ENCODE measurements at regions not wholly inside any gene's neighbourhood (a gene's known extent, or its start where the extent isn't known, plus 50 kb on each side); places are given as distances from the start of the nearest gene placed in this dataset.
A peak's percentile ranks its signal among the peaks of the same experiment; 100 is the strongest.

- TF ChIP-seq GATA3 (IDR thresholded peaks at IDR 0.05; ENCODE audit: low read depth, low read length) = no peak
- no peak for TF ChIP-seq GATA2 (IDR thresholded peaks at IDR 0.05; ENCODE audit: low read depth, low read length)
Observed at GRCh38 chr9:78663369-78663768, 366.4 kb downstream of the PSAT1 start.

GRCh38 chr9:78664370-78664769, 367.4 kb downstream of the PSAT1 start:
- TF ChIP-seq GATA3 (IDR thresholded peaks at IDR 0.05; ENCODE audit: low read depth, low read length) (no peak), GATA2 (IDR thresholded peaks at IDR 0.05; ENCODE audit: low read depth, low read length) (no peak)

GRCh38 chr9:78666818-78667414, 370.0 kb downstream of the PSAT1 start:
- TF ChIP-seq GATA2 (IDR thresholded peaks at IDR 0.05; ENCODE audit: low read depth, low read length) (no peak), GATA3 (IDR thresholded peaks at IDR 0.05; ENCODE audit: low read depth, low read length) (no peak)

DNA sequence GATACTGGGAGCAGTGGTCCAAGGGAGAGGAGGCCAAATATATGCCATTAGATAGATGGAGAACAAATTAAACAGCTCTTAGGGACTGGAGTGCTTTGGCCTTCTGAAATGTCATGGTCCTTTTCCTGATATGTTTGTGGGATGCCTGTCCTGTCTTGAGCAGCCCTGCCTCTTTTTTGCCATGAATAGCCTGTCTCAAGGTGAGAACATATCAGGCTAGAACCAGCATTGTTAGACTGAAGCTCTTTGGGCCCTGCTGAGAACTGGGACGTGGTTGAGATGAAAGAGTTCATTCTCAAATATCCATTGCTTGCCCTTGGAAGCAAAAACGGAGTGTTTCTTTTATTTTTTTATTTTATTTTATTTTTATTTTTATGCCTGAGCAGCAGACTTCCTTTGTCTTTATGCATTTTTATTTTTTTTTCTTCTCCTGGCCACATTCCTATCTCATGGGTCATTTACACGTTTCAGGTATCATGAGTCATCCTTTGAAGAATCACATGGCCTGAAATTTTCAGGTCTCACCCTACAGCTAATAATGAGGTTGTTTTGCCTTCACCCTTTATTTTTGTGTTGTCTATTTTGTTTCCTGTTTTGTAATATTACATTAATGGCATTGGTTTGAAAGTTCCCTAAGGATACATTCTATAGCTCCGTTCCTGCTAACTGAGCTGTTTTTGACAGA, 371.4 kb downstream of the PSAT1 start:
- no peak for TF ChIP-seq GATA3 (IDR thresholded peaks at IDR 0.05; ENCODE audit: low read depth, low read length)
- TF ChIP-seq GATA2 (IDR thresholded peaks at IDR 0.05; ENCODE audit: low read depth, low read length) = no peak

DNA sequence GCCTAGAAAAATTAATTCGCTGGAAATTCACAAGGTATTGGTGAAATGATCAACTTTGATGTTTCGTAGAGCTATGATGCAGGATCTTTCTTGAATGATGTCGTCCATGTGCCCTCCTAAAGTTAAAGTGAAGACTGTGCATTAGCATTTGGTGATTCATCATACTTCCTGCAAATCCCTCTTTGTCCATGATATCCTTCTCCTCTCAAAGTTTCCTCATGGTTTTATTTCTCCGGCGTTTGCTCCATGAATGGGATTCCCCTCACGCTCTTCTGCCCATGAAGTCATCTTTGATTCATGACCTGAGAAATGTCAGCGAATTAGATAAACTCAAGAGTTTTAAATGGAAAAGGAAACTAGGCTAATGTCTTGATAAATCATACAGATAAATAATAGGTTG, 372.7 kb downstream of the PSAT1 start:
- TF ChIP-seq GATA2 (IDR thresholded peaks at IDR 0.05; ENCODE audit: low read depth, low read length) (no peak), GATA3 (IDR thresholded peaks at IDR 0.05; ENCODE audit: low read depth, low read length) (no peak)

GRCh38 chr9:78671785-78672184, 374.9 kb downstream of the PSAT1 start:
- peak; percentile 8; the same call in 1 of the 2 replicates for TF ChIP-seq GATA2 (IDR thresholded peaks at IDR 0.05; ENCODE audit: low read depth, low read length)
- TF ChIP-seq GATA3 (IDR thresholded peaks at IDR 0.05; ENCODE audit: low read depth, low read length) = no peak

DNA sequence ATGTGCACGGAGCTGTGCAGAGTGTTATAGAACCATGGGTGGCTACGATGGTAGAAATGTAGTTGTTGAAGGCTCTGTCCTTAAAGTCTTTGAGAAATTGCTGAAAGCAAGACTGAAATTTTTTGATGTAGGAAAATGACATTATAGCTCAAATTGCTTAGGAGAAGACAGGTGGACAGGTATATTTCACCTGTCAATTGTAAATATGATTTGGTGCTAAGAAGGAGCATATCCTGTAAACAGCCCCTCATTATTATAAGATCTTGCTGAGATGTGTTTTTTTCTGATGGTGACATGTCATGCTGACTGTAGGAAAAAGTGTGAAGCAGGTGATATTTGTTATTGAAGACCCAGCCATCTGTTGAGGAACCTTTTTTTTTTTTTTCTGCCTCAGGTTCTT, 377.9 kb downstream of the PSAT1 start:
- TF ChIP-seq GATA3 (IDR thresholded peaks at IDR 0.05; ENCODE audit: low read depth, low read length) (no peak), GATA2 (IDR thresholded peaks at IDR 0.05; ENCODE audit: low read depth, low read length) (no peak)

- TF ChIP-seq GATA2 (IDR thresholded peaks at IDR 0.05; ENCODE audit: low read depth, low read length) (no peak), GATA3 (IDR thresholded peaks at IDR 0.05; ENCODE audit: low read depth, low read length) (no peak)
Observed at GRCh38 chr9:78676009-78676408, 379.1 kb downstream of the PSAT1 start.

DNA sequence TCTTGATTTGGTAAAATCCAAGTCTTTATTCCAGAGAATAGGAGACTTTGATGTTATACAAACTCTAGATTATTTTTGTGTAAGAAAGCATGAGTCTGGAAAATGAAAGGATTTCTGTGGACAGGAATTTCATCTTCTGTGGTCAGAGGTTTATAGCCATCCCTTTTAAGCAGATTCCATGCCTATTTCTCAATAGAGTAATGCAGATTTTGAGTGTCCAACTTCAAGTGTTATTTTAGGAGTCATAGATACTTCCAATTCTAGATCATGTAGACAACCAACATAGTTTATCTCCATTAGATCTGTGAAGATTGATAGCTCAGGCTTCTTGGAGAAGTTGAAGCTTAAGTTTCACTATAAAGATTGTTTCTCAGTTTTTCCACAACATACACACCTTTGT, 379.7 kb downstream of the PSAT1 start:
- TF ChIP-seq GATA2 (IDR thresholded peaks at IDR 0.05; ENCODE audit: low read depth, low read length) = no peak
- TF ChIP-seq GATA3 (IDR thresholded peaks at IDR 0.05; ENCODE audit: low read depth, low read length) = no peak

- TF ChIP-seq GATA2 (IDR thresholded peaks at IDR 0.05; ENCODE audit: low read depth, low read length) = no peak
- TF ChIP-seq GATA3 (IDR thresholded peaks at IDR 0.05; ENCODE audit: low read depth, low read length) = no peak
Observed at GRCh38 chr9:78677326-78677725, 380.4 kb downstream of the PSAT1 start.

DNA sequence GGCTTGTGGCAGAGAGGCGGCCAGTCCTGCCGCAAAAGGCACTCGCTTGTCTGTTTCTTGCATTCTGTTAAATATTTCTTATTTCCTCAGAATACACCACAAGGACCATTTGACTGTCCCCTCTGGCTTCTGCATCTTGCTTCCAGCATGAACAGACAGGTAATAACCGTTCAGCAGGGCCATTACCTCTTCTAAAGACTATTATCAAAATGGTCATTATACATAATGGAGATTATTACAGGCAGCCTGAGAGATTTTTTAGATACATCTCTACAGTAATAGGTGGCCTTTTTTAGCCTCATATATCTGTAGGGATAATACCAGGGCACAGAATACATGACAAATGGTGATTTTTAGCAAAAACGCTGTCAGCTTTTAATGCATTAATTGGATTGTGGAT, 382.0 kb downstream of the PSAT1 start:
- TF ChIP-seq GATA3 (IDR thresholded peaks at IDR 0.05; ENCODE audit: low read depth, low read length) (no peak), GATA2 (IDR thresholded peaks at IDR 0.05; ENCODE audit: low read depth, low read length) (no peak)

DNA sequence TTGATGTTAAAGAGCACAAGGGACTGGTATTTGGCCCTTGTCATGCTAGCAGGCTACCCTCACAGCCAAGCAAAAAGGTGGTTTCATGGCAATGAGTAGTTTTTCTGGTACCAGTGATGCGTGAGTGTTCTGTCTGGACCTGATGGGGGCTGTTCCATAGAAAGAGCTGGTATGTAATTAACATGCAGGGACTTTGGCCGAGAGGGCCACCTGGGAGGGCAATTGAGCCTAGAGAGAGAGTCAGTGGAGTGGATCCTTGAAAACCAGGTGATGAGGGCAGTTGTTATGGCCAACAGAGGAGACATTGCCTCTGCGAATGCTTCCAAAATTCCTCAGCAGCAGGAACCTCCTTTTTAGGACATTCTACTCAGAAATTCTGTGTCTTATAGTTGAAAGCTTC, 383.3 kb downstream of the PSAT1 start:
- TF ChIP-seq GATA2 (IDR thresholded peaks at IDR 0.05; ENCODE audit: low read depth, low read length) (no peak), GATA3 (IDR thresholded peaks at IDR 0.05; ENCODE audit: low read depth, low read length) (no peak)

DNA sequence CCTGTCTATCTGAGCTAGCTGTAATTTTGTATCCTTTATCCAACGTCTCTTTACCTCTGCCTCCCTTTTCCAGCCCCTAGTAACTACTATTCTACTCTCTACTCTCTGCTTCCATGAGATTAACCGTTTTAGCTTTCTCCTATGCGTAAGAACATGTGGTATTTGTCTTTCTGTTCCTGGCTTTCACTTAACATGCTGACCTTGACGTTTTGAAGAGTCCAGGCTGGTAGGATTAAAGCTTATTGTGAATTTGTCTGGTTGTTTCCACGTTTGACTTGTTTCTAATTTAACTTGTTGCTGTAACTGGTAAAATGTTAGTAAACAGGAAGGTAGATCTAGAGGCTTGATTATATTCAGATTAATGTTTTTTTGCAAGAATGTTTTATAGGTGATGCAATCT, 385.3 kb downstream of the PSAT1 start:
- TF ChIP-seq GATA3 (IDR thresholded peaks at IDR 0.05; ENCODE audit: low read depth, low read length) (no peak), GATA2 (IDR thresholded peaks at IDR 0.05; ENCODE audit: low read depth, low read length) (no peak)

DNA sequence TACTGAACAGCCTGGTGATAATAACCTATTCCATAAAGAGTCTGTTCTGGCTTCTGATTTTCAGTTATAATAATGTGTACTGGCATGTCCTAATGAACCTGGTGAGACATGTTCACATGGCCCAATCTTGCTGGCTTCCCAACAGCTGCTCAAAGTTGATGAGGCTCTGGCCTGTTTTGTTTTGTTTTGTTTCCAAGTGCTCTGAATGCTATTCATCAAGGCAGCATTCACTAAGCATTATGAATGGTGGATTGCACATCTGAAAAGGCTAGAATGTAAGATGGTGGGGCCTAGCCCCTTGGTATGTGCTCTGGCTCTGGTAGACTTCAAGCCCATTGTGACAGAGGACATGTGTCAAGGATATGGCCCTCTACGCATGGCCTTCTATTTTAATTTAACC, 388.5 kb downstream of the PSAT1 start:
- TF ChIP-seq GATA2 (IDR thresholded peaks at IDR 0.05; ENCODE audit: low read depth, low read length) (no peak), GATA3 (IDR thresholded peaks at IDR 0.05; ENCODE audit: low read depth, low read length) (no peak)

- TF ChIP-seq GATA3 (IDR thresholded peaks at IDR 0.05; ENCODE audit: low read depth, low read length) (no peak), GATA2 (IDR thresholded peaks at IDR 0.05; ENCODE audit: low read depth, low read length) (no peak)
Observed at GRCh38 chr9:78688796-78689195, 391.9 kb downstream of the PSAT1 start.

Measured in SH-SY5Y (cell line).